Gastrocnemius medialis (tissue), 4 donors: ENCODE measurements at regions not wholly inside any gene's neighbourhood (a gene's known extent, or its start where the extent isn't known, plus 50 kb on each side); places are given as distances from the start of the nearest gene placed in this dataset.
A peak's percentile ranks its signal among the peaks of the same experiment; 100 is the strongest.

Source experiments
- ATAC-seq, 2 donors: fragments of 150-250 bp; one replicate each; pipeline ENCODE4 v1.9.1; 2016
- DNase-seq, 2 donors: peaks; one replicate each; pipeline ENCODE4 v3.0.0-alpha.2; 2019
- H3K27ac ChIP-seq, 4 donors: fragments of 200-600 bp; sonication (generic); 1 replicate in 1 of 4; 2 replicates in 3 of 4; pipeline ENCODE4 v1.5.1; 2016 to 2018; ENCODE audit warnings: mild to moderate bottlenecking in 2 of 4, moderate library complexity in 1 of 4
- H3K27me3 ChIP-seq, 3 donors: fragments of 200-600 bp; sonication (generic) in 2 of 3; 1 replicate in 1 of 3; 2 replicates in 2 of 3; pipeline versions ENCODE4 v1.5.1 to v1.6.0; 2016 to 2019; ENCODE audit warnings: mild to moderate bottlenecking in 1 of 3, moderate library complexity in 1 of 3
- H3K36me3 ChIP-seq, 2 donors: fragments of 200-600 bp; sonication (generic) in 1 of 2; one replicate each; pipeline ENCODE4 v1.5.1; 2017 to 2018
- H3K4me1 ChIP-seq, 2 donors: fragments of 200-600 bp; sonication (generic) in 1 of 2; one replicate each; pipeline ENCODE4 v1.5.1; 2016 to 2017; ENCODE audit warnings: mild to moderate bottlenecking in 2 of 2
- H3K4me3 ChIP-seq, 4 donors: fragments of 200-600 bp; sonication (generic) in 3 of 4; 1 replicate in 1 of 4; 2 replicates in 3 of 4; pipeline ENCODE4 v1.5.1; 2016 to 2019; ENCODE audit warnings: mild to moderate bottlenecking in 2 of 4
- H3K9me3 ChIP-seq, 3 donors: fragments of 200-600 bp; sonication (generic) in 2 of 3; 1 replicate in 1 of 3; 2 replicates in 2 of 3; pipeline ENCODE4 v1.5.1; 2016 to 2019
- POLR2A ChIP-seq, 2 donors: fragments of 450-650 bp; IDR thresholded peaks; one replicate each; pipeline ENCODE4 v1.6.1; 2017; ENCODE audit warnings: antibody characterized with exemption in 2 of 2, mild to moderate bottlenecking in 2 of 2, moderate library complexity in 2 of 2
- in situ Hi-C, 4 donors: fragments of 200-750 bp; cut with MboI; loops; one replicate each; pipeline versions ENCODE4 v1.15.0 to v1.8.0; 2017; ENCODE audit warnings: low sequenced_read_pairs in 4 of 4
- intact Hi-C: fragments of 100-400 bp; cut with DNase I; formaldehyde crosslinking; loops from one replicate; pipeline ENCODE4 v1.15.1; 2023; ENCODE audit warnings: low total_unique reads
- TF ChIP-seq, protein P1 (sequence below), 5 experiments: fragments of 450-650 bp in 3 of 5; fragments of 200-600 bp in 2 of 5; sonication (generic) in 2 of 5; IDR thresholded peaks in 4 of 5; conservative IDR thresholded peaks in 1 of 5; 1 replicate in 4 of 5; 2 replicates in 1 of 5; pipeline ENCODE4 v1.5.1; 2016 to 2019; ENCODE audit warnings: antibody characterized with exemption in 5 of 5, mild to moderate bottlenecking in 3 of 5, moderate library complexity in 3 of 5

DNA sequence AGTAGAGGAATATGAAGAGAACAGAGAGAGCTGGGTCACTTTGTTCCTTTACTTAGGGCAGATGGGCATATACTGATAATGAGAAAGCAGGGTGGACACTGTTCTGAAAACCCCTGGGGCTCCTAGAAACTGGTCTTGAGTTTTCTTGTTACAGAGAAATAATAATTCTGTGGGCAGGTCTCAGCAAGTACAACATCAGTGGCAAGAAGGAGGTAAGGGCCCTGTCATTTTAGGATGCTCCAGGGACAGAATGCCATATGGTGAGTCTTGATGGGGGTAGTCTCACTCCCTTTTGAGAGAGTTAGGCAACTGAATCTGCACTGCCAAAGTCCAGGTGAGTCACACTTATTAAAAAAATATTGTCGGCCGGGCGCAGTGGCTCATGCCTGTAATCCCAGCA lies 102.3 kb downstream of the KCNJ2 start:
- Histone ChIP-seq H3K9me3 (no peaks in the 10 kb centered on the region), H3K27me3 (no peaks in the 10 kb centered on the region), H3K4me1 (peaks cover 3 to 17% of the 10 kb centered on the region in 2 donors), H3K4me3 (no peak overlapping the region), H3K27ac (peak overlapping the region in 1 of 4 donors; percentile 7), H3K36me3 (no peaks in the 10 kb centered on the region)
- intact Hi-C loops (loop anchor here (2.0 kb wide), 1 partner anchor 21 kb away; no protein-coding TSS in a partner anchor), in situ Hi-C loops (no loop called here)
- TF ChIP-seq POLR2A (IDR thresholded peaks at IDR 0.05) = no peak
- TF ChIP-seq, protein P1, sequence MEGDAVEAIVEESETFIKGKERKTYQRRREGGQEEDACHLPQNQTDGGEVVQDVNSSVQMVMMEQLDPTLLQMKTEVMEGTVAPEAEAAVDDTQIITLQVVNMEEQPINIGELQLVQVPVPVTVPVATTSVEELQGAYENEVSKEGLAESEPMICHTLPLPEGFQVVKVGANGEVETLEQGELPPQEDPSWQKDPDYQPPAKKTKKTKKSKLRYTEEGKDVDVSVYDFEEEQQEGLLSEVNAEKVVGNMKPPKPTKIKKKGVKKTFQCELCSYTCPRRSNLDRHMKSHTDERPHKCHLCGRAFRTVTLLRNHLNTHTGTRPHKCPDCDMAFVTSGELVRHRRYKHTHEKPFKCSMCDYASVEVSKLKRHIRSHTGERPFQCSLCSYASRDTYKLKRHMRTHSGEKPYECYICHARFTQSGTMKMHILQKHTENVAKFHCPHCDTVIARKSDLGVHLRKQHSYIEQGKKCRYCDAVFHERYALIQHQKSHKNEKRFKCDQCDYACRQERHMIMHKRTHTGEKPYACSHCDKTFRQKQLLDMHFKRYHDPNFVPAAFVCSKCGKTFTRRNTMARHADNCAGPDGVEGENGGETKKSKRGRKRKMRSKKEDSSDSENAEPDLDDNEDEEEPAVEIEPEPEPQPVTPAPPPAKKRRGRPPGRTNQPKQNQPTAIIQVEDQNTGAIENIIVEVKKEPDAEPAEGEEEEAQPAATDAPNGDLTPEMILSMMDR (IDR thresholded peaks at IDR 0.05 in 4 of 5, conservative IDR thresholded peaks at IDR 0.05 in 1 of 5) = no peak
- DNase-seq (peak in 1 of 2 donors; percentile 14), ATAC-seq (peak in 1 of 2 donors; percentile 52)

DNA sequence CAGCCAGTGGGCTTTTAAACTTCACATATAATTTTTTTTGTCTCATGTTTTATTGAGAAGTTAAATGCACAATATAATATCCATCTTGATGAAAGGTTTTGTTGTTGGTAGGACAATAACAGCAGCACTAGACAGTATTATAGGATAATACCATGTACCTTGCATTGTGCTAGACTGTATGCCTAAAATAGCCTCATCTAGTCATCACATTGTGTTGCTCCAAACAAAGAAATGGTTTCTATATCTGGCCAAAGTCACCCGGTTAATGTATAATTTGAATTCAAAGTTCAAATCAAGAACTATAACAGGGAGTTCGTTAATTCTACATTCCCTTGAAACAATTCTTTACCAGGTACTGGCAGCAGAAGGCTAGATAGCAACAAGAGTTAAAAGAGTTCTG lies 104.9 kb downstream of the KCNJ2 start:
- in situ Hi-C loops = no loop called here
- intact Hi-C loops = no loop called here

DNA sequence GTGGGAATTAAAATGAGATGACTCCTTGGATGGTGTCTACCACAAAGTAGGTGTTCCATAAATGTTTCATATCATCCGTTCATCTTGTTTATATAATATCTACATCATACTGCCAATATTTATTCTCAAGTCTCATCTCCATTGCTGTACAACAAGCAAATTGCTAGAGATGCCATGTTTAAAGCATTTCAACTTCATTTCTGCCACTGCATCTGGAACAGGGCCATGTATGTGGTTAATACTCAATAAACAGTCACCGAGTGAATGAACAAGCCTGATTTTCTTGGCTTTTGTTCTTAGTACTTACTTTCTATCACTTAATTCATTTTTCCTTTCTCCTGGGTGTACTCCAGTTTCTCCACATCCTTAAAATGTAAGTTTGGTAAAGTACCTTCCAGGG lies 107.6 kb downstream of the KCNJ2 start:
- H3K27me3 ChIP-seq = no peaks in the 10 kb centered on the region
- DNase-seq (no peak), ATAC-seq (no peak)
- no peaks in the 10 kb centered on the region for H3K36me3 ChIP-seq
- in situ Hi-C loops (no loop called here), intact Hi-C loops (no loop called here)
- H3K4me1 ChIP-seq = peaks cover 0 to 5% of the 10 kb centered on the region in 2 donors
- no peak for TF ChIP-seq POLR2A (IDR thresholded peaks at IDR 0.05)
- TF ChIP-seq, protein P1 (IDR thresholded peaks at IDR 0.05 in 4 of 5, conservative IDR thresholded peaks at IDR 0.05 in 1 of 5) = no peak
- no peak overlapping the region for H3K27ac ChIP-seq
- H3K9me3 ChIP-seq = no peaks in the 10 kb centered on the region
- no peak overlapping the region for H3K4me3 ChIP-seq

More for the DNA sequence above, 104.9 kb downstream of the KCNJ2 start:
- ATAC-seq (no peak), DNase-seq (no peak)
- Histone ChIP-seq H3K27ac (no peak overlapping the region), H3K27me3 (no peaks in the 10 kb centered on the region), H3K36me3 (no peaks in the 10 kb centered on the region), H3K4me3 (no peak overlapping the region), H3K9me3 (no peaks in the 10 kb centered on the region), H3K4me1 (peaks cover 3 to 17% of the 10 kb centered on the region in 2 donors)
- TF ChIP-seq POLR2A (IDR thresholded peaks at IDR 0.05) = no peak
- TF ChIP-seq, protein P1 (IDR thresholded peaks at IDR 0.05 in 4 of 5, conservative IDR thresholded peaks at IDR 0.05 in 1 of 5) = no peak

- DNase-seq (no peak), ATAC-seq (no peak)
- intact Hi-C loops (no loop called here), in situ Hi-C loops (no loop called here)
- Histone ChIP-seq H3K27ac (no peak overlapping the region), H3K27me3 (no peaks in the 10 kb centered on the region), H3K4me1 (peaks cover 0 to 5% of the 10 kb centered on the region in 2 donors), H3K9me3 (no peaks in the 10 kb centered on the region), H3K4me3 (no peak overlapping the region), H3K36me3 (no peaks in the 10 kb centered on the region)
- TF ChIP-seq POLR2A (IDR thresholded peaks at IDR 0.05) = no peak
- TF ChIP-seq, protein P1 (IDR thresholded peaks at IDR 0.05 in 4 of 5, conservative IDR thresholded peaks at IDR 0.05 in 1 of 5) = no peak
These were observed 109.6 kb downstream of the KCNJ2 start for GRCh38 chr17:70278844-70279462.

DNA sequence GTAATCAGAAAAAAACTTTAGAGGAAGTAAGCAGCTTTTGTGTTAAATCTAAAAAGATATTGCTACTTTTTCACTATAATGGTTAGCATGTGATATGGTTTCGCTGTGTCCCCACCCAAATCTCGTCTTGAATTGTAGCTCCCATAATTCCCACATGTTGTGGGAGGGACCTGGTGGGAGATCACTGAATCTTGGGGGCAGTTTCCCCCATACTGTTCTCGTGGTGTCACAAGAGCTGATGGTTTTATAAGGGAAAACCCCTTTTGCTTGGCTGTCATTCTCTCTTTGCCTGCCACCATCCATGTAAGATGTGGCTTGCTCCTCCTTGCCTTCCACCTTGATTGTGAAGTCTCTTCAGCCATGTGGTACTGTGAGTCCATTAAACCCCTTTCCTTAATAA lies 117.1 kb downstream of the KCNJ2 start:
- H3K9me3 ChIP-seq = no peaks in the 10 kb centered on the region
- in situ Hi-C loops = no loop called here
- ATAC-seq (no peak), DNase-seq (no peak)
- H3K27me3 ChIP-seq = no peaks in the 10 kb centered on the region
- H3K4me1 ChIP-seq = peaks cover 5 to 11% of the 10 kb centered on the region in 2 donors
- H3K4me3 ChIP-seq = no peak overlapping the region
- H3K27ac ChIP-seq = no peak overlapping the region
- no peaks in the 10 kb centered on the region for H3K36me3 ChIP-seq
- TF ChIP-seq, protein P1 (IDR thresholded peaks at IDR 0.05 in 4 of 5, conservative IDR thresholded peaks at IDR 0.05 in 1 of 5) = no peak
- no peak for TF ChIP-seq POLR2A (IDR thresholded peaks at IDR 0.05)
- intact Hi-C loops = no loop called here
